ENCODE measurements at regions not wholly inside any gene's neighbourhood (a gene's known extent, or its start where the extent isn't known, plus 50 kb on each side); places are given as distances from the start of the nearest gene placed in this dataset.

DNA sequence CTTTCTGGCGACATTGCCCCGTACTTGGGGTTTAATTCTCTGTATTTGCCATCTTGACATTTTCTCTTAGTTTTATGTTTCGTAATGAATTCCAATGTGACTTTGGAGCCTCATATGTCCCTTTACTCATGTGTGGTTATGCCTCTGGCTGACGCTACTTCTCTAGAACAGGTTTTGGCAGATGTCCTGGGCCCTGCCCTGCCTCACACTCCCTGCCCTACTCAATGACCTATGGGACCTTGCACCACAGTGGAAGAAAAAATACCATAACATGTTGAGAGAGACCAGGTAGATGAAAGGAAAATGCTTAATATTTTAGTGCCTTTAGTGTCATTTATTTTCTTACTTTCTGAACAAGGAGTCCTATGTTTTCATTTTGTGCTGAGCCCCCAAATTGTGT lies 400.5 kb downstream of the TFEC start:
- intact Hi-C loops (cut with micrococcal nuclease; ENCODE audit: unreplicated experiment), result no loop called here
- no peaks in the 10 kb centered on the region for H4K20me1 ChIP-seq (ENCODE audit: insufficient read depth, low read length)
- no peaks in the 10 kb centered on the region for H3K79me2 ChIP-seq (ENCODE audit: insufficient read depth, low read depth, low read length)
- ChIA-PET CTCF (ENCODE audit: unreplicated experiment) (no interaction called here), POLR2A (no interaction called here)
- no peak overlapping the region for H3K4me3 ChIP-seq (ENCODE audit: low read depth, low read length, poor library complexity, severe bottlenecking)
- H2AFZ ChIP-seq (ENCODE audit: low read length), result no peak overlapping the region
- DNase-seq (ENCODE audit: low spot score), result no peak
- no peaks in the 10 kb centered on the region for H3K9me2 ChIP-seq (ENCODE audit: insufficient read depth, low read length)
- no peak overlapping the region for H3K27ac ChIP-seq (ENCODE audit: low read depth, low read length, poor library complexity, severe bottlenecking)
- BruUV-seq (replicated peaks), result no TSS peak
- no peaks in the 10 kb centered on the region for H3K4me1 ChIP-seq (ENCODE audit: insufficient read depth, low read length, poor library complexity, severe bottlenecking)
- no peaks in the 10 kb centered on the region for H3K36me3 ChIP-seq (ENCODE audit: insufficient read depth, low read length)
- TF ChIP-seq EZH2phosphoT487 (IDR thresholded peaks at IDR 0.05; ENCODE audit: borderline replicate concordance, low read depth, low read length), result no peak
- TF ChIP-seq, protein P1, sequence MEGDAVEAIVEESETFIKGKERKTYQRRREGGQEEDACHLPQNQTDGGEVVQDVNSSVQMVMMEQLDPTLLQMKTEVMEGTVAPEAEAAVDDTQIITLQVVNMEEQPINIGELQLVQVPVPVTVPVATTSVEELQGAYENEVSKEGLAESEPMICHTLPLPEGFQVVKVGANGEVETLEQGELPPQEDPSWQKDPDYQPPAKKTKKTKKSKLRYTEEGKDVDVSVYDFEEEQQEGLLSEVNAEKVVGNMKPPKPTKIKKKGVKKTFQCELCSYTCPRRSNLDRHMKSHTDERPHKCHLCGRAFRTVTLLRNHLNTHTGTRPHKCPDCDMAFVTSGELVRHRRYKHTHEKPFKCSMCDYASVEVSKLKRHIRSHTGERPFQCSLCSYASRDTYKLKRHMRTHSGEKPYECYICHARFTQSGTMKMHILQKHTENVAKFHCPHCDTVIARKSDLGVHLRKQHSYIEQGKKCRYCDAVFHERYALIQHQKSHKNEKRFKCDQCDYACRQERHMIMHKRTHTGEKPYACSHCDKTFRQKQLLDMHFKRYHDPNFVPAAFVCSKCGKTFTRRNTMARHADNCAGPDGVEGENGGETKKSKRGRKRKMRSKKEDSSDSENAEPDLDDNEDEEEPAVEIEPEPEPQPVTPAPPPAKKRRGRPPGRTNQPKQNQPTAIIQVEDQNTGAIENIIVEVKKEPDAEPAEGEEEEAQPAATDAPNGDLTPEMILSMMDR (conservative IDR thresholded peaks at IDR 0.05; ENCODE audit: low read length), result no peak
- H3K9me3 ChIP-seq (ENCODE audit: low read length), result no peaks in the 10 kb centered on the region
- no peak overlapping the region for H3K4me2 ChIP-seq (ENCODE audit: low read length)

DNA sequence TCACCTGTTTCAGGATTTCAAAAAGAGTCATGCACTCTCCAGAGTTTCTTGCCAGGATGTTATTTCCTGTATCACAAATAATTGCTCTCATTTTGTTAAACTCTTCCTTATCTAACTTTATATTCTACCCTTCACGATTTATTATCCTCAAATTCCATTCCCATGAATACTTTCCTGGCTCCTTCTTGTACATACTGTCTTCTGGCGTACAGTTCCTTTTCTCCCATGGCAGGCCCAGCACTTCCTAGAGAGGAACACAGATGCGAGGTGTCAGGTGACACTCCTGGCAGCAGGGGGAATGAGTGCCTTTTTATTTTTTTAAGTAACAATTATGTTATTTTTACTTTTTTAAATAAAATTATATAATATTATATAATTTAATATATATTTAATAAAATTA lies 411.9 kb downstream of the TFEC start:
- Histone ChIP-seq H4K20me1 (ENCODE audit: insufficient read depth, low read length) (no peaks in the 10 kb centered on the region), H3K4me3 (ENCODE audit: low read depth, low read length, poor library complexity, severe bottlenecking) (no peak overlapping the region), H3K9me3 (ENCODE audit: low read length) (no peaks in the 10 kb centered on the region), H3K27ac (ENCODE audit: low read depth, low read length, poor library complexity, severe bottlenecking) (no peak overlapping the region), H3K36me3 (ENCODE audit: insufficient read depth, low read length) (no peaks in the 10 kb centered on the region), H3K4me2 (ENCODE audit: low read length) (no peak overlapping the region), H3K9me2 (ENCODE audit: insufficient read depth, low read length) (no peaks in the 10 kb centered on the region), H2AFZ (ENCODE audit: low read length) (no peak overlapping the region), H3K4me1 (ENCODE audit: insufficient read depth, low read length, poor library complexity, severe bottlenecking) (no peaks in the 10 kb centered on the region), H3K79me2 (ENCODE audit: insufficient read depth, low read depth, low read length) (no peaks in the 10 kb centered on the region)
- intact Hi-C loops (cut with micrococcal nuclease; ENCODE audit: unreplicated experiment), result no loop called here
- ChIA-PET CTCF (ENCODE audit: unreplicated experiment) (no interaction called here), POLR2A (no interaction called here)
- TF ChIP-seq EZH2phosphoT487 (IDR thresholded peaks at IDR 0.05; ENCODE audit: borderline replicate concordance, low read depth, low read length), result no peak
- TF ChIP-seq, protein P1 (conservative IDR thresholded peaks at IDR 0.05; ENCODE audit: low read length), result no peak
- no peak for DNase-seq (ENCODE audit: low spot score)
- no TSS peak for BruUV-seq (replicated peaks)

DNA sequence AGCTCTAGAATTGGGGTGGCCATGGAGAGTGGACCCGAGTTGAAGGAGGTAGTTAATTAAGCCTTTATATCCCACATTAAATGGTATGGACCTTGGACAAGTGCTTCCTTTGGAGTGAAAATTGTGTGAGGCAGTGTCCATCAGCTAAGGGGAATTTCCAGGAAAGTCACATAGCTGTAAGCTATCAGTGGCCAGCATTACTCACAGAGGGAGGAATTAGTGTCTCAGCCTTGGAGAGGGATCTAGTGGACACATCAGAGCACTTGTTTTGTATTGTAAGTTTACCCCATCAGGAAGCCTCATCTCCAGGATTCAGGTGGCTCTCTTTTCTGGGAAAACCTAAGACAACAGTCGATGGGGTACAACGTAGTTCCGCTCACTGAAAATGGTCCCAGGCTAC lies 416.7 kb downstream of the TFEC start:
- TF ChIP-seq, protein P1 (conservative IDR thresholded peaks at IDR 0.05; ENCODE audit: low read length), result no peak
- no peak for TF ChIP-seq EZH2phosphoT487 (IDR thresholded peaks at IDR 0.05; ENCODE audit: borderline replicate concordance, low read depth, low read length)
- ChIA-PET CTCF (ENCODE audit: unreplicated experiment) (no interaction called here), POLR2A (no interaction called here)
- Histone ChIP-seq H4K20me1 (ENCODE audit: insufficient read depth, low read length) (no peaks in the 10 kb centered on the region), H3K9me2 (ENCODE audit: insufficient read depth, low read length) (no peaks in the 10 kb centered on the region), H3K4me2 (ENCODE audit: low read length) (no peak overlapping the region), H3K36me3 (ENCODE audit: insufficient read depth, low read length) (no peaks in the 10 kb centered on the region), H2AFZ (ENCODE audit: low read length) (no peak overlapping the region), H3K79me2 (ENCODE audit: insufficient read depth, low read depth, low read length) (no peaks in the 10 kb centered on the region), H3K9me3 (ENCODE audit: low read length) (no peaks in the 10 kb centered on the region), H3K4me1 (ENCODE audit: insufficient read depth, low read length, poor library complexity, severe bottlenecking) (no peaks in the 10 kb centered on the region), H3K4me3 (ENCODE audit: low read depth, low read length, poor library complexity, severe bottlenecking) (no peak overlapping the region), H3K27ac (ENCODE audit: low read depth, low read length, poor library complexity, severe bottlenecking) (no peak overlapping the region)
- no TSS peak for BruUV-seq (replicated peaks)
- no peak for DNase-seq (ENCODE audit: low spot score)
- intact Hi-C loops (cut with micrococcal nuclease; ENCODE audit: unreplicated experiment), result no loop called here
